Left lung (tissue), 4 donors: ENCODE measurements at regions not wholly inside any gene's neighbourhood (a gene's known extent, or its start where the extent isn't known, plus 50 kb on each side); places are given as distances from the start of the nearest gene placed in this dataset.

Experiments used
- ATAC-seq: fragments of 200-7000 bp; cut with Tn5 transposase; one replicate; pipeline ENCODE4 v1.9.1; 2020; ENCODE audit warnings: moderate library complexity
- DNase-seq, 4 donors: peaks; one replicate each; pipeline ENCODE4 v3.0.0-alpha.2; 2013 to 2020
- H3K27ac ChIP-seq, 2 donors: fragments of 200-600 bp; sonication (generic) in 1 of 2; one replicate each; pipeline versions ENCODE4 v1.5.0 to v1.8.0; 2020 to 2021
- H3K27me3 ChIP-seq, 2 donors: fragments of 200-600 bp; sonication (generic) in 1 of 2; one replicate each; pipeline versions ENCODE4 v1.5.0 to v1.8.0; 2020 to 2021
- H3K36me3 ChIP-seq, 2 donors: fragments of 200-600 bp; sonication (generic) in 1 of 2; one replicate each; pipeline versions ENCODE4 v1.5.0 to v1.8.0; 2020 to 2021
- H3K4me1 ChIP-seq, 2 donors: fragments of 200-600 bp; one replicate each; pipeline ENCODE4 v1.8.0; 2021
- H3K4me3 ChIP-seq, 2 donors: fragments of 200-600 bp; sonication (generic) in 1 of 2; one replicate each; pipeline versions ENCODE4 v1.5.0 to v1.8.0; 2020 to 2021; ENCODE audit warnings: mild to moderate bottlenecking in 1 of 2
- H3K9me3 ChIP-seq, 2 donors: fragments of 200-600 bp; sonication (generic) in 1 of 2; one replicate each; pipeline versions ENCODE4 v1.5.0 to v1.8.0; 2020 to 2021
- CTCF ChIP-seq, 2 donors: fragments of 200-600 bp; sonication (generic) in 1 of 2; IDR thresholded peaks; one replicate each; pipeline versions ENCODE4 v1.5.0 to v1.8.0; 2021; ENCODE audit warnings: antibody characterized with exemption in 2 of 2
- intact Hi-C, 2 donors: fragments of 100-400 bp; cut with DNase I; formaldehyde crosslinking; loops; one replicate each; pipeline versions ENCODE4 v1.11.2 to v1.14.2; 2022
- donor health status: DM: no; HTN: yes; CAD: no.
- donor health status: DM: no; HTN: no; CAD: no.

- Histone ChIP-seq H3K4me1 (no peaks in the 10 kb centered on the region), H3K9me3 (no peaks in the 10 kb centered on the region), H3K36me3 (no peaks in the 10 kb centered on the region), H3K4me3 (no peak overlapping the region), H3K27ac (no peak overlapping the region), H3K27me3 (no peaks in the 10 kb centered on the region)
- no peak for TF ChIP-seq CTCF (IDR thresholded peaks at IDR 0.05)
- ATAC-seq: no peak
- no peak for DNase-seq
- intact Hi-C loops: no loop called here
Measured at GRCh38 chr11:91239359-91239758, 985.3 kb upstream of the FAT3 start.

- H3K27ac ChIP-seq: no peak overlapping the region
- H3K4me1 ChIP-seq: no peaks in the 10 kb centered on the region
- H3K9me3 ChIP-seq: peaks cover 0 to 3% of the 10 kb centered on the region in 2 donors
- intact Hi-C loops: no loop called here
- no peak for TF ChIP-seq CTCF (IDR thresholded peaks at IDR 0.05)
- H3K36me3 ChIP-seq: no peaks in the 10 kb centered on the region
- no peak overlapping the region for H3K4me3 ChIP-seq
- ATAC-seq: peak; percentile 33
- no peaks in the 10 kb centered on the region for H3K27me3 ChIP-seq
- DNase-seq: no peak
Measured at GRCh38 chr11:91231226-91231625, 993.4 kb upstream of the FAT3 start.

GRCh38 chr11:91230647-91231046 is 994.0 kb upstream of the FAT3 start:
- no peak overlapping the region for H3K4me3 ChIP-seq
- H3K9me3 ChIP-seq: peaks cover 0 to 5% of the 10 kb centered on the region in 2 donors
- no peaks in the 10 kb centered on the region for H3K27me3 ChIP-seq
- no peak for DNase-seq
- H3K4me1 ChIP-seq: no peaks in the 10 kb centered on the region
- peak; percentile 87 for ATAC-seq
- TF ChIP-seq CTCF (IDR thresholded peaks at IDR 0.05): no peak
- no peaks in the 10 kb centered on the region for H3K36me3 ChIP-seq
- no peak overlapping the region for H3K27ac ChIP-seq
- intact Hi-C loops: no loop called here

GRCh38 chr11:91222830-91223229 is 1000.0 kb upstream of the CHORDC1 start:
- no peaks in the 10 kb centered on the region for H3K4me1 ChIP-seq
- no peaks in the 10 kb centered on the region for H3K36me3 ChIP-seq
- no peak for DNase-seq
- peaks cover 0 to 5% of the 10 kb centered on the region in 2 donors for H3K9me3 ChIP-seq
- intact Hi-C loops: no loop called here
- no peak overlapping the region for H3K27ac ChIP-seq
- TF ChIP-seq CTCF (IDR thresholded peaks at IDR 0.05): no peak
- H3K27me3 ChIP-seq: no peaks in the 10 kb centered on the region
- ATAC-seq: no peak
- no peak overlapping the region for H3K4me3 ChIP-seq

- Histone ChIP-seq H3K4me1 (no peaks in the 10 kb centered on the region), H3K9me3 (no peaks in the 10 kb centered on the region), H3K27me3 (no peaks in the 10 kb centered on the region), H3K4me3 (no peak overlapping the region), H3K27ac (no peak overlapping the region), H3K36me3 (no peaks in the 10 kb centered on the region)
- intact Hi-C loops: no loop called here
- no peak for TF ChIP-seq CTCF (IDR thresholded peaks at IDR 0.05)
- ATAC-seq (no peak), DNase-seq (no peak)
Measured at GRCh38 chr11:91220476-91221202, 997.8 kb upstream of the CHORDC1 start.
